Gastrocnemius medialis (tissue), 4 donors: ENCODE measurements at regions not wholly inside any gene's neighbourhood (a gene's known extent, or its start where the extent isn't known, plus 50 kb on each side); places are given as distances from the start of the nearest gene placed in this dataset.
"Not testable (repeated sequence)": the region's sequence is repeated elsewhere in the genome, so short reads cannot be mapped to it uniquely, and the experiment has no call there.

Experiments
- ATAC-seq, 2 donors: fragments of 150-250 bp; one replicate each; pipeline ENCODE4 v1.9.1; 2016
- DNase-seq, 2 donors: peaks; one replicate each; pipeline ENCODE4 v3.0.0-alpha.2; 2019
- H3K27ac ChIP-seq, 4 donors: fragments of 200-600 bp; sonication (generic); 1 replicate in 1 of 4; 2 replicates in 3 of 4; pipeline ENCODE4 v1.5.1; 2016 to 2018; ENCODE audit warnings: mild to moderate bottlenecking in 2 of 4, moderate library complexity in 1 of 4
- H3K27me3 ChIP-seq, 3 donors: fragments of 200-600 bp; sonication (generic) in 2 of 3; 1 replicate in 1 of 3; 2 replicates in 2 of 3; pipeline versions ENCODE4 v1.5.1 to v1.6.0; 2016 to 2019; ENCODE audit warnings: mild to moderate bottlenecking in 1 of 3, moderate library complexity in 1 of 3
- H3K36me3 ChIP-seq, 2 donors: fragments of 200-600 bp; sonication (generic) in 1 of 2; one replicate each; pipeline ENCODE4 v1.5.1; 2017 to 2018
- H3K4me1 ChIP-seq, 2 donors: fragments of 200-600 bp; sonication (generic) in 1 of 2; one replicate each; pipeline ENCODE4 v1.5.1; 2016 to 2017; ENCODE audit warnings: mild to moderate bottlenecking in 2 of 2
- H3K4me3 ChIP-seq, 4 donors: fragments of 200-600 bp; sonication (generic) in 3 of 4; 1 replicate in 1 of 4; 2 replicates in 3 of 4; pipeline ENCODE4 v1.5.1; 2016 to 2019; ENCODE audit warnings: mild to moderate bottlenecking in 2 of 4
- H3K9me3 ChIP-seq, 3 donors: fragments of 200-600 bp; sonication (generic) in 2 of 3; 1 replicate in 1 of 3; 2 replicates in 2 of 3; pipeline ENCODE4 v1.5.1; 2016 to 2019
- in situ Hi-C, 4 donors: fragments of 200-750 bp; cut with MboI; loops; one replicate each; pipeline versions ENCODE4 v1.15.0 to v1.8.0; 2017; ENCODE audit warnings: low sequenced_read_pairs in 4 of 4
- intact Hi-C: fragments of 100-400 bp; cut with DNase I; formaldehyde crosslinking; loops from one replicate; pipeline ENCODE4 v1.15.1; 2023; ENCODE audit warnings: low total_unique reads
- TF ChIP-seq, protein P1 (sequence below), 5 experiments: fragments of 450-650 bp in 3 of 5; fragments of 200-600 bp in 2 of 5; sonication (generic) in 2 of 5; IDR thresholded peaks in 4 of 5; conservative IDR thresholded peaks in 1 of 5; 1 replicate in 4 of 5; 2 replicates in 1 of 5; pipeline ENCODE4 v1.5.1; 2016 to 2019; ENCODE audit warnings: antibody characterized with exemption in 5 of 5, mild to moderate bottlenecking in 3 of 5, moderate library complexity in 3 of 5

DNA sequence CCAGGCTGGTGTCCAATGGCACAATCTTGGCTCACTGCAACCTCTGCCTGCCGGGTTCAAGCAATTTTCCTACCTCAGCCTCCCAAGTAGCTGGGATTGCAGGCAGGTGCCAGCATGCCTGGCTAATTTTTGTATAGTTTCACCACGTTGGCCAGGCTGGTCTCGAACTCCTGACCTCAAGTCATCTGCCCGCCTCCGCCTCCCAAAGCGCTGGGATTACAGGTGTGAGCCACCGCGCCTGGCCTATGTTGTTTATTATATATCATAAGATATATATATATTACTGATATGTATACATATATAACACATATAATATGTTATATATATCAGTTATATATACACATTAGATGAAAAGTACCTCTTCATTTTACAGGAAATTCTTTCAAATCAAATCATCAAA lies 914.7 kb downstream of the FOXD4L5 start:
- DNase-seq, H3K4me3 ChIP-seq, H3K36me3 ChIP-seq, H3K4me1 ChIP-seq, H3K27me3 ChIP-seq, in situ Hi-C loops, H3K9me3 ChIP-seq, ATAC-seq, H3K27ac ChIP-seq, intact Hi-C loops: not testable (repeated sequence)

DNA sequence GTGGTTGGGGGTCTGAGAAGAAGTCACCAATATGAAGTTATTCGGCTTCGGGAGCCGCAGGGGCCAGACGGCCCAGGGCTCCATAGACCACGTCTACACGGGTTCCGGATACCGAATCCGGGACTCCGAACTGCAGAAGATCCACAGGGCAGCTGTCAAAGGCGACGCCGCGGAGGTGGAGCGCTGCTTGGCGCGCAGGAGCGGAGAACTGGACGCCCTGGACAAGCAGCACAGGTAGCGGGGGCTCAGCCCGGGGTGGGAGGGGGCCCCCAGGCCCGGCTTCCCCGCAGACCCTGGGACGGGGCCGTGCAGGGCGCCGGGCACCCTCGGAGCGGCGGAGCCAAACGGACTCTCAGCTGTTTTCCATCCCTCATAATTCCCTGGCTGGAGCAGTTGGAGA lies 915.4 kb downstream of the FOXD4L5 start:
- H3K27me3 ChIP-seq, DNase-seq, intact Hi-C loops, in situ Hi-C loops, H3K9me3 ChIP-seq, ATAC-seq, H3K4me1 ChIP-seq, H3K27ac ChIP-seq, H3K36me3 ChIP-seq: not testable (repeated sequence)
- H3K4me3 ChIP-seq: peak overlapping the region in 3 of 4 donors; percentile 28 to 40 (median 31)

GRCh38 chr9:64369114-64369513 lies 915.9 kb downstream of the FOXD4L5 start:
- intact Hi-C loops, H3K4me1 ChIP-seq, H3K36me3 ChIP-seq, H3K27me3 ChIP-seq, H3K27ac ChIP-seq, H3K9me3 ChIP-seq, in situ Hi-C loops: not testable (repeated sequence)
- TF ChIP-seq, protein P1, sequence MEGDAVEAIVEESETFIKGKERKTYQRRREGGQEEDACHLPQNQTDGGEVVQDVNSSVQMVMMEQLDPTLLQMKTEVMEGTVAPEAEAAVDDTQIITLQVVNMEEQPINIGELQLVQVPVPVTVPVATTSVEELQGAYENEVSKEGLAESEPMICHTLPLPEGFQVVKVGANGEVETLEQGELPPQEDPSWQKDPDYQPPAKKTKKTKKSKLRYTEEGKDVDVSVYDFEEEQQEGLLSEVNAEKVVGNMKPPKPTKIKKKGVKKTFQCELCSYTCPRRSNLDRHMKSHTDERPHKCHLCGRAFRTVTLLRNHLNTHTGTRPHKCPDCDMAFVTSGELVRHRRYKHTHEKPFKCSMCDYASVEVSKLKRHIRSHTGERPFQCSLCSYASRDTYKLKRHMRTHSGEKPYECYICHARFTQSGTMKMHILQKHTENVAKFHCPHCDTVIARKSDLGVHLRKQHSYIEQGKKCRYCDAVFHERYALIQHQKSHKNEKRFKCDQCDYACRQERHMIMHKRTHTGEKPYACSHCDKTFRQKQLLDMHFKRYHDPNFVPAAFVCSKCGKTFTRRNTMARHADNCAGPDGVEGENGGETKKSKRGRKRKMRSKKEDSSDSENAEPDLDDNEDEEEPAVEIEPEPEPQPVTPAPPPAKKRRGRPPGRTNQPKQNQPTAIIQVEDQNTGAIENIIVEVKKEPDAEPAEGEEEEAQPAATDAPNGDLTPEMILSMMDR (IDR thresholded peaks at IDR 0.05 in 4 of 5, conservative IDR thresholded peaks at IDR 0.05 in 1 of 5): peak in 2 of 5 experiments; percentile 32 to 42
- ATAC-seq: peak; percentile 88 to 92
- peak overlapping the region in 1 of 4 donors; percentile 26 for H3K4me3 ChIP-seq
- peak; percentile 36 to 61 for DNase-seq

DNA sequence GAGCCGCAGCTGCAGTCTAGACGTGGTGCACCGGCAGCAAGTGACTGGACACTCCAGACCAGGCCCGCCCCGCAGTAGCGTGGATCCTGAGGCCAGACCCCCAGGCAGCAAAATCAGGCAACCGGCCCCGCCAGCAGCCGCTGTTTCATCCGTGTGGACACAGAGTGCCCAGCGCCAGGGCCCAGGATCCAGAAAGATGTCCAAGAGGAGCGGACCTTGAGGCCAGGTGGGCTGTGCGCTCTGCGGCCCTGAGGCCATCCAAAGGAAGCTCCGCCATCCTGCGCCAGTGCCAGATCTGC lies 916.4 kb downstream of the FOXD4L5 start:
- peak overlapping the region in 1 of 4 donors; percentile 22 for H3K4me3 ChIP-seq
- H3K9me3 ChIP-seq, in situ Hi-C loops, H3K4me1 ChIP-seq, intact Hi-C loops, ATAC-seq, H3K36me3 ChIP-seq, H3K27ac ChIP-seq, DNase-seq, H3K27me3 ChIP-seq: not testable (repeated sequence)

DNA sequence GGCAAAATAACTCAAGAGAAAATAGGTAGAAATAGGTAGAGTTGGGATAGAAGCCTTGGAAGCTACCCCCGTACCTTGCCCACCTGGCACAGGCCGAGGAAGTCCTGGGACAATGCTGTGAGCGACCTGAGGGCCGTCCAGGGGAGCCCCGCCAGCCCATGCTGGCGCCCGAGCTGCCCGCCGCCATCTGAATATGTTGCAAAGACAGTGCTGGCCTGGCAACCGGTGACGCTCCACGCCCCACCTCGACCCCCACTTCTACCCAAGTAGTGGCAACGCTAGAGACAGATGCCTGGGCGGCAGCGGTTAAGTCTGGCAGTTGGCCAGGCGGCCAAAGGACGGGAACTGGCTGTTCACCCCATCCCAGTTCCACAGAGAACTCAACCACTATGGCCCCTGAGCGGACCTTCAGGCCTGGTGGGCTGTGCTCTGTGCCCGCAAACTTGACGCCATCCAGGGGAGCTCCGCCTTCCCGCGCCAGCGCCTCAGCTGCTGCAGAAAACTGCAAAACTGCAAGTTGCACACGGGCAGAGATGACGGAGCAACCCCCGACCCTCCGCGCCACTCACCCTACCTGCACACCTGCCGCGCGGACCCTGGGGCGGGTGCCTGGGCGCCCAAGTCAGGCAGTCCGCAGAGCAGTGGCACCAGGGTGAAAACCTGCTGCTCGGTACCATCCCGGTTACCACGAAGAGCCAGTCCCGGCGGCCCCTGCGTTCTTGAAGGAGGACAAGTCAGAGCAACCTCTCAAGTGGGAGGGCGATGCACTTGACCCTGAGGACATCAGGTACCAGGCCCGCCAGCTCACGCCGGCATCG lies 917.0 kb downstream of the FOXD4L5 start:
- DNase-seq, intact Hi-C loops, H3K36me3 ChIP-seq, ATAC-seq, H3K27ac ChIP-seq, H3K4me1 ChIP-seq, H3K9me3 ChIP-seq, H3K27me3 ChIP-seq, in situ Hi-C loops: not testable (repeated sequence)
- peak overlapping the region in 1 of 4 donors; percentile 22 for H3K4me3 ChIP-seq
